C4-2B (cell line): ENCODE measurements at regions not wholly inside any gene's neighbourhood (a gene's known extent, or its start where the extent isn't known, plus 50 kb on each side); places are given as distances from the start of the nearest gene placed in this dataset.

ENCODE experiments used
- ZFX ChIP-seq: fragments of 450-650 bp; IDR thresholded peaks from 2 replicates; pipeline ENCODE4 v1.6.1; 2017
- TF ChIP-seq, protein P1 (sequence below): fragments of 450-650 bp; conservative IDR thresholded peaks from 2 replicates; pipeline ENCODE4 v1.5.1; 2017; ENCODE audit warnings: mild to moderate bottlenecking

DNA sequence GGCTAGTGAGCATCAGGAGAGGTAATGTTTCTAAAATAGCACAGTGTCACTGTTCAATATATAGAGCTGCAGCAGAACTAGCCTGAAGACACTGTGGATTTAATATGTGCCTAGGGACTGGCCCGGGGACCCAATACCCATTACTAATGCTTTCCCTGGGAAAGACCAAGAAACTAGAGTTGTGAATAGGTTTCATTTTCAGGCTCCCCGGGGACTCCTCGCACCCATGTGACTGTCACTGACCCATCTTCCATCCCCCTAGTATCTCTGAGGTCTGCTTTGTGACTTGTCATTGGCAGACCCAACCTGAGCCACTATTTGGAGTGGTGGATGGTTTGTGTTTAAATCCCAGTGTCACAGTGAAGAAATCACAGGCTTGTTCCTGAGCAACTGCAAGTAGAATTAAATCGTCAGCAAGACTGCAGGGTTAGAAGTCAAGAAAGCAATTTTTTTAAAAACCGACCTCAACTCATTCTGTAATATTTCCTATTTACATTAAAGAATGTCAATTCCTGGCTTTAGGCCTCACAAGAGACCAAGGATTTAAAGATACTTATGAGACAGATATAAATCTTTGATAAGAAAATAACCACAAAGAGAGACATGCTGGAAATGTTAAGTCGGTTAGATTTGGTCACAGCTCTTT is 130.0 kb upstream of the TNR start:
- TF ChIP-seq, protein P1, sequence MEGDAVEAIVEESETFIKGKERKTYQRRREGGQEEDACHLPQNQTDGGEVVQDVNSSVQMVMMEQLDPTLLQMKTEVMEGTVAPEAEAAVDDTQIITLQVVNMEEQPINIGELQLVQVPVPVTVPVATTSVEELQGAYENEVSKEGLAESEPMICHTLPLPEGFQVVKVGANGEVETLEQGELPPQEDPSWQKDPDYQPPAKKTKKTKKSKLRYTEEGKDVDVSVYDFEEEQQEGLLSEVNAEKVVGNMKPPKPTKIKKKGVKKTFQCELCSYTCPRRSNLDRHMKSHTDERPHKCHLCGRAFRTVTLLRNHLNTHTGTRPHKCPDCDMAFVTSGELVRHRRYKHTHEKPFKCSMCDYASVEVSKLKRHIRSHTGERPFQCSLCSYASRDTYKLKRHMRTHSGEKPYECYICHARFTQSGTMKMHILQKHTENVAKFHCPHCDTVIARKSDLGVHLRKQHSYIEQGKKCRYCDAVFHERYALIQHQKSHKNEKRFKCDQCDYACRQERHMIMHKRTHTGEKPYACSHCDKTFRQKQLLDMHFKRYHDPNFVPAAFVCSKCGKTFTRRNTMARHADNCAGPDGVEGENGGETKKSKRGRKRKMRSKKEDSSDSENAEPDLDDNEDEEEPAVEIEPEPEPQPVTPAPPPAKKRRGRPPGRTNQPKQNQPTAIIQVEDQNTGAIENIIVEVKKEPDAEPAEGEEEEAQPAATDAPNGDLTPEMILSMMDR: no peak
- TF ChIP-seq ZFX: no peak
